Peyer's patch (tissue), 4 donors: ENCODE measurements at regions not wholly inside any gene's neighbourhood (a gene's known extent, or its start where the extent isn't known, plus 50 kb on each side); places are given as distances from the start of the nearest gene placed in this dataset.

ENCODE experiments used
- CTCF ChIP-seq, 6 experiments: fragments of 450-650 bp in 4 of 6; fragments of 200-600 bp in 2 of 6; sonication (generic) in 1 of 6; IDR thresholded peaks; one replicate each; pipeline ENCODE4 v1.5.1; 2017 to 2019; ENCODE audit warnings: antibody characterized with exemption in 6 of 6, mild to moderate bottlenecking in 3 of 6, moderate library complexity in 1 of 6
- POLR2A ChIP-seq, 2 donors: fragments of 450-650 bp; IDR thresholded peaks; one replicate each; pipeline ENCODE4 v1.5.1; 2017; ENCODE audit warnings: antibody characterized with exemption in 2 of 2, mild to moderate bottlenecking in 2 of 2, moderate library complexity in 2 of 2

GRCh38 chr1:119219711-119220110, 79.3 kb upstream of the WARS2 start:
- TF ChIP-seq CTCF (IDR thresholded peaks at IDR 0.05) (no peak), POLR2A (IDR thresholded peaks at IDR 0.05) (no peak)
